Left hindlimb (tissue), 1 donor: ENCODE measurements at regions not wholly inside any gene's neighbourhood (a gene's known extent, or its start where the extent isn't known, plus 50 kb on each side); places are given as distances from the start of the nearest gene placed in this dataset.

Source experiments
- DNase-seq: peaks from one replicate; pipeline ENCODE4 v3.0.0-alpha.2; 2018

DNA sequence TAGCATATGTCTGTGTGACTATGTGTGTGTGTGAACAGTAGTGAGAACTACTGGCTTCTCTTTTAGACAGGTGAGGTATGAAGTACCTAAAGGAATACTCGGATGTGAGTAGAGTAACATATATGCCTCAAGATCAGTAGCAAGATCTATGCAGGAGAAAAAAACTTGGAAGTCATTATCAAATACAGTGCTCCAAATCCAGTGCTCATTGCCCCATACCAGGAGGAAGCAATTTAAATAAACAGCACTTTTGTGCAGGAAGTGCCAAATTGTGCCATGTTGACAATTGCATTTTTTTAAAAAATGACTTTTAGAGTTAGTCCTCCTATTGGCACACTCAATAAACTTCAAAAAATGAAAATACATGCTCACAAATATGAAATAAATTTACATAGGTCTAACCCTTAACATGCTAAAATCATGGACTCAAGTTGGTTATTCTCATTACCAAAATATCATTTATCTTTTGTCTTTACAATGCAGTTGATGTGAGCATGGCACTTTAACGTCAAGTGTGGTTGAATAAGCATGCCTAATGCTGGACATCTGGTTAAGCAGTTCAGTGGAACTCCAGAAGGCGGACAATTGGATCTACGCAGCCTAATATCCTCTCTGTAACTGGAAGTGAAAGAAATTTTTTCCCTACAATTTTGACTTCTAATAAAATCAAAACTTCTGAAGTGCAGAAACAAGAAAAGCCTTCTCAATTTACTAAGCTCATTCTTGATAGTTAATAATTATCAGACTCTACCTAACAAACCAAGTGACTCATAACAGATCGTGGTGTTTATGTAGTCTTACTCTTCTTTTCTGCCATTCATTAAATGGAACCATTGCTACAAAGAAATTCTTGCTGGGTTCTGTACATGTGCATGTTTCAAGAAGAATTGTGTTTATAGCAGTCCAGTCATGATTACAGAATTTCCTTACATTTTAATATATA, 195.2 kb downstream of the MDFIC start:
- no peak for DNase-seq

DNA sequence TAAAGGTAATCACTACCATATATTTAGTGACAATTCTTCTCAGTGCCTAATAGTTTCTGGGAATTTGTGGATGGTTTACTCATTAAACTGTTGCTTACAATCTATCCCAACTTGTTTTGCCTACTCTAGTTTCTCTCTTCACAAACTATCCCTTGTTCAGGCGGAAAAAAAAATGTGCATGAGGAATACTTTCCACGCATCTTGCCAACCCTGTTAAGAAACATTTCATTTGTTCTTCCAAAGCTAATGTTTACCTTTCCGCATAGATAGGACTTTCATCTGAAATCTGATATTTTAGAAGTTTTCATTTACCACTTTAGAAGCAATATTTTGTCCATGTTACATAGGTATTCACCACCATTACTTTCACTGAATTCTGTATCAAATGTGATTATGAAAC, 191.9 kb downstream of the MDFIC start:
- DNase-seq = no peak

DNA sequence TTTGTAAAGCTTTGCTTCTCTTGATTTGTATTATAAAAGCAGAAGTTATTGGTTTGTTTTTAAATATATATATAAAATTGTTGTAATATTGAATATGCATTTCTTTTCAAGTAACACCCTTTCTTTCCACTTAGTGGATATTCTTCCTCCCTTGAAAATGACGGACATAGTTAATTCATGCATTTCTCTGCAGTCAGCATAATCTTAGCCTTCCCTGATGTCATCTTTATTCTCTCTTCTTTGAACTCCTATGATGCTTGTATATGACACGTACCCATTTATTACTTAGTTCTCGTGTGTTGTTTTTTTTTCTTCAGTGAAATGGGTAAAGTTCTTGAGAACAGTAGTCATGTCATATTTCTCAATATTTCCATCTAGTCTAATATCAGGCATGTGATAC, 191.2 kb downstream of the MDFIC start:
- no peak for DNase-seq

DNA sequence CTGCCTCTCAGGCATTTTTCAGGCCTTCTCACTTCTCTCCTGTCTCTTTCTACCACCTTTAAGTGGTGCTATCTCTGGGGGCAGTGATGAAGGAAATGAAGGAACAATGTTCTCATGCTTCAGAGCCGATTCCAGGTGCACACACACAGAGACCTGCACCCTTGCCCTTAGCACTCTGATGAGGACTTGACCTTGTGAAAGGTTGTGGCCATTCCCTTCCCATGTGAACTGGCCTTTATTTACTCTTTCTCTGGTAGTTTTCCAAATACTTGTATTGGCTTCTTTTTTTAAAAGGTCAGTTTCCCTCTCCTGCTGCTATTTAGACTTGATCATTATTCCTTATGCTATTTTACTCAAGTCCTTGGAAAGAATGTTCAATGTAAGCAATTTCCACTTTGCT, 188.6 kb downstream of the MDFIC start:
- no peak for DNase-seq

DNA sequence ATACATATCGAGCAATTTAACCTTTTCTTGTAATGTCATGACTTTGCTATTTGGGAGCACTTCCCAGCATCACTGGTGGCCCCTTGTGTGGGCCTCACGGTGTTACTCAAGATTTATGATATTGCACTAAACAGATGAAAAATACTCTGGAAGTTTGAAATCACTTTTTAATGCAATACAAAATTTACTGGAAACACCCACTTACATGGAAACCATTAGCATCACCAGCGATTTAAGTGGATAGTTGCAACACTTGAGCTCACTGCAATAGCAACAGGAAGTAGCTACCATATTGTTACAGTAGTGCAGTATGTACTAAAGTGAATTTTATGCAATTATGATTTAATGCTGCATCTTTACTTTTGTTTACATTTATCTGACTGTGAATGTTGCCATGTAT, 184.4 kb downstream of the MDFIC start:
- DNase-seq = no peak

DNA sequence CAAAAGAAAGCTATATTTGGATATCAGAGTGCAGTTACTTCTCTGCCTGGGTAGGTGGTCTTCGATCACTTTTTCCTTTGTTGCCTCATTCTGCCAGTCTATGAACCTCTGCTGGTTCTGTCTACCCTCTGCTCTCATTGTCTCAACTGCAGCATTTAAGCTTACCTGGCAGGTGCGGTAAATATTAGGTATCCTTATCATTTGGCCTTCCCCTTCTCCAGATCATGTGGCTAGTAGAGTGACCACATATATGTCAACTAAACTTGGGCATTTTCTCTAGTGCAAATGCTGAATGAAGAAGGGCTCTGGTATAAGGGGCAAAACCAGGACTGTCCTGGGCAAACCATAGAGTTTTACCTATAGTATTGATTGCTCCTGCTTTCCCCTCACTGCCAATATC, 180.8 kb downstream of the MDFIC start:
- no peak for DNase-seq

DNA sequence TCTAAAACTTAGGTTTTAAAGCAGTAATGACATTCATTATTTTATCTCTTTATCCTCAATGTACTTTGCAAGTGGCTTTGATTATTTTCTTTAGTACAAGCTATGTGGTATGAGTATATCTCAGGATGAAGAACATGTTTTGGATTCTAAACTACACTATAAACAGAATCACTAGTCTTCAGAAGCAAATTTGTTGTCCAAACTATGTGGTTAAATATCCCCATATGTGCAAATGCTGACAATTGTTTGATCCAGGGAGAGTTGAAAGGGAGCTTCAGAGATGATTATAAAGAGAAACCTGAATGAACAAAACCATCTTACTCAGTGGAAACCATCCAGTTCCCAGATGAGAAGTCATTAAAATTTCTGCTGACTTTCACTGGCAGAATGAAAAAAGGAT, 179.3 kb downstream of the MDFIC start:
- DNase-seq = no peak

DNA sequence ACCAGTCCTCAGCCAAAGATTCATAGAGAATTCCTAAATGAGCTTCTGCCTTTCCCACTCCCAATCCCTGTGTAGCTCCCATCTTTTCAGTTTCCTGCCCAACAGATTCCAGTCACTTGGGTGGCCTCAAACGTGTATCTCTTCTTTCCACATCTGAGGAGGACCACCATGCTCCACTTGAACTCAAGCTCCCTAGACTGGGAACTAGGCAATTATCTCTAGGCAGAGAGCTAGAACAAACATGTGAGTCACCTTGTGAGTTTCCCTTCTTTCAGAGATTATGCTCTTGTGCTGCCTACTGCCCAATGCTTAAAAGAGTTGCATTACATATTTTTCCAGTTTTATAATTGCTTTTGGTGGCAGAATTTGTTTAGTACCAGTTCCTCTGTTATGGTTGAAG, 178.0 kb downstream of the MDFIC start:
- no peak for DNase-seq

DNA sequence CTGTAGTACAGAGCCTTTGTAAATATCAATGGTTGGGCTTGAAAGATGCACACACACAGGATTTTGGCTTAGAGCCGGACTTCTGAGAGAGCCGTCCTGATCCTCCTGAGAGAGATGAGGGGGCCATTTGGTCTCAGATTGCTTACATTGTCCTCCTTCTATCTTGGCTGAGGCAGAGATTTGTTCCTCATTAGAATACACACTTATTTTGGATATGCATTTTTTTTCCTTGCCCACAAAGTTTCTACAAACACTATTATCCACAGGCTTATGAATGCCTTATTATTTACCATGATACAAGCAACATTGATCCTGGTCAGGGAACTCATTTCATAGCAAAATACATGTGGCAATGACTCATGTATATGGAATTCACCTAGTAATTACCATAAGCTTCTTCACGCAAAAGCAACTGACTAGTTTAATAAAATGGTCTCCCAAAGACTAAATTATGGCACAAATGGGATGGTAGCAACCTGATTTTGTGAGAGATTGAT, 175.3 kb downstream of the MDFIC start:
- DNase-seq = no peak

DNA sequence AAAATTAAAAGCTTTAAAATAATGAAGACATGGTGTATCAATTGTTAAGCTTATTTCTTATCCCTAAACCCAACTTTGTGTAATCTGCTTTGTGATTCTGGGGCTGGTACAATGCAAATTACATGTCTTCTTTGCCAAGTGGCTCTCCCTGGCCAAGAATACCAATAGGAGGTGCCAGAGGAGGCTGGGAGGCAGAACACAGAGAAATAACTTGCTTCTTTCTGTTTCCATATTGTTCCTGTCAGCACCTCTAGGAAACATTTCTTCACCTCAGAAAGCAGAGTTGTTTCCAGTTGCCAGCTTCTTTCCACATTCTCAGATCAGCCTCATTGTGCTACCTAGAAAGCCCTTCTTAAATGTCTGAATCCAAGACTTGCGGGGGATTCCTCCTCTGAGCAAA, 174.4 kb downstream of the MDFIC start:
- peak; percentile 38 for DNase-seq

DNA sequence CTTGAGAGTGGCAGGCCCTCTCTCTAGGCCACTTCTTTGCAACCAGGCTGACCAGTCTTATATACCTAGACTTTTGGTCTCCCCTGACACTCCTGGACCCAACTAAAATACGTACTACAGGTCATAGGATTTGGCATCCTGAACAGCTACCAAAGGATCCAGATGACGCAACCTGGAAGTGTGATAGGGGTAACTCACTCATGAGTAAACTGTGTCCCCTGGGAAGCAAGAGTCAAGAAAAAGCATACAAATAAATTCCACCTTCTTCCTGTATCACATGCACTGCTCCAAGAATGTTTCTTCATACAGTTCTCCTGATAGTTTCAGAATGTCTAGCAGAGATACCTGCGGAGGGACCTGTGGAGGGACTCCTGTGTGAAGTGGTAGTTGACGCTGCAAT, 172.3 kb downstream of the MDFIC start:
- DNase-seq = no peak

DNA sequence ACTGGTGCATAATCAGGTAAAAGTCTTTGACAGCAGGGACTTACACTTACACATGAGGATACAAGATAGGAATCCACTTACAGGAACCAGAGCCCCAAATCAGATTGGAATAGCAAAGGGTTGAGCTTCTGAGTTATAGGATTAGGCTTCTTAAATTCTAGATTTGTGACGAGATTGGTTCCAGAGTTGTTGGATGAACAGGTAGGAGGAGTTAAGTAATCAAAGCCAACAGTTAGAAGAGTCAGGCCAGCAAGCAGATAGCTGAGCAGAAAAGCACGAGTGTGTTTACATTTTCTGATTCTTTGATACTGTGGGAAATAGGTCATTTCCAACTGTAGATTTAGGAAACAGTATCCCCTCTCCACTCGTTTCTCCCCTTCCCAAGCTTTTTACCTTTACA, 167.0 kb downstream of the MDFIC start:
- no peak for DNase-seq

DNA sequence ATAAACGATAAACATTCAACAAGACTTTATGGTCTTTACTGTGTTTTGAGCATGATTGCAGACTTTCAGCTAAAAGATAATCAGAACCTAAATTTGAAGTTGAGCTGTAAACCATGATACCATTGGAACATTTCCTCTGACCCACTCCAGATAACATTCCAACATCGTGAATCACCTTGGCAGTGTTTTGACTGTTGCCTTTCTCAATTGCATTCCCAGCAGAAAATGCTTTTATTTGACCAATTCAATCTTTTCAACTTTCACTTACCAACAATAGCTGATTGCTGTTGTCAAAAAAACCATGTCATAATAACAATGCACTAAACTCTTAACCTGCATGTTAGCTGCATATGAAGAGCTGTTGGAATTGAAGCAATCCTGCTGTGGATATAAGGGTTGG, 165.5 kb downstream of the MDFIC start:
- no peak for DNase-seq

DNA sequence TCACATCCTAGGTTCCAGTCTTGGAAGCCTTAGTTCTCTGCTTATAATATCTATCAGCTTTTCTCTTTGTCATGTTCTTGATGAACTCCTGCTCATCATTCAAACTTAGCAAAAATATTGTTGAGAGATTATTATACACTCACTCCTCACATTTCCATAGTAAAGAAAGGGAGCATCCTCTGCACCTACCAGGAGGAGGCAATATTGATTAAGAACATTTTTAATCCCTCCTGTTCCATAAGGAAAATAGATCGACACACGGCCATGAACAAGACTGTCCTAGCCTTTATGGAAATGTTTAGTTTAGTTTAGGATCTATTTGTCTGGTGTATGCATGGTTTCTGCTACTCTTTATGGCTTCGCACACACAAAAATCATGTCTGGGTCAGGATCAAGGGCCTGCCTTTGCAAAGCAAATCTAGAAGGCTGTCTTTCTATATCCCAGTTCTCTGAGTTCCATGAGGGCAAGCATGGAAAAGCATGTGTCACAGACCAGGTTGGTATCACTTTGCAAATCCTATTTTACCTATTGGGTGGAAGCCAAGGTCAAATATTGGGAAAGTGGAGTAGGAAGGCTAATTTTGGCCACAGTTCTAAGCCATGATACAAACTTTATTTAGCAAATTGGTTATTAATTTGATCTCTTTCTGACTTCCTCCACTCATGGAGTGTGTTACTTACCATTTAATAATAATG, 164.4 kb downstream of the MDFIC start:
- DNase-seq = no peak

DNA sequence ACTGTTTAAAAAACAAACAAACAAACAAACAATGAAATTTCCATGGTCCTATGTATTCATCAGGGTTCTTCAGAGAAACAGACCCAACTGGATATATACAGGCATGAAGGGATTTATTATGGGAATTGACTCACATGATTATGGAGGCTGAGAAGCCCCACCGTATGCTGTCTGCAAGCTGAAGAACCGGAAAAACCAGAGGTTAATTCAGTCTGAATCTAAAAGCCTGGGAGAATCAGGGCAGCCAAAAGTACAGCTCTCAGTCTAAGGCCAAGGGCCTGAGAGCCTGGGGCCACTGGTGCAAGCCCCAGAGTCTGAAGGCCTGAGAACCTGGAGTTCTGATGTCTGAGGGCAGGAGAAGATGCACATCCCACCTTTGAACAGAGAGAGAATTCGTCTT, 163.5 kb downstream of the MDFIC start:
- DNase-seq = no peak

DNA sequence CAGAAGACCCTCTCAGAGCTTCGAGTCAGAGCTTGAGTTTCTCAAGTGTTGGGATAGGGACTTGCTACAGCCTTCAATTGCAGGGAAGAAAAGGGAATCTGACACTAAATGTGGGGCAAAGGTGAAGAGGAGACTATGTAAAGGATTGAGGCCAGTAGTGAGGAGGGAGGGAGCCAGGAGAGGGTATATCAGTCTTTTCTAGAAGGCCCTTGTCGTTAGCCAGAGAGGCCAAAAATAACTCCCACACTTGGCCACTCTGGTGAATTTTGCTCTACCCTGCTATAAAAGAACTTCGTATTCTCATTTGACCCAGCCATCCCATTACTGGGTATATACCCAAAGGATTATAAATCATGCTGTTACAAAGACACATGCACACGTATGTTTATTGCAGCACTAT, 162.0 kb downstream of the MDFIC start:
- DNase-seq = no peak

DNA sequence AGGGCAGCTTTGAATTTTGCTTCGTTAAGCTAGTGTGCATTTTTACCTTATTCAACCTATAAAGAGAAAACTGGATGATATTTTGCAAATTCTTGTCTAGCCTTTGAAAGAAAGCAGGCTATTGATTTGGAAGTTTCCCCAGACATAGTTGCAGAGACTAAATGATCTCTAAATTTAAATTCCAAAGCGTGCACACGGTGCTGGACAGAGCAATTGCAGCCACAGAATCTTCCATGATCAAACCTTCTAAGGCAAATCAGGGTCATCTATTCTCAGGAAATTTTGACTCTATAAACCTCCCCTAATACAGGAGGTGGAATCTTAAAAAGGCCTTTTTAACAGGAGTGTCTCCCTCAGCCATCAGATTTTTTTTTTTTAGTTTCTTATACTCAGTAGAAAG, 159.9 kb downstream of the MDFIC start:
- DNase-seq = no peak

DNA sequence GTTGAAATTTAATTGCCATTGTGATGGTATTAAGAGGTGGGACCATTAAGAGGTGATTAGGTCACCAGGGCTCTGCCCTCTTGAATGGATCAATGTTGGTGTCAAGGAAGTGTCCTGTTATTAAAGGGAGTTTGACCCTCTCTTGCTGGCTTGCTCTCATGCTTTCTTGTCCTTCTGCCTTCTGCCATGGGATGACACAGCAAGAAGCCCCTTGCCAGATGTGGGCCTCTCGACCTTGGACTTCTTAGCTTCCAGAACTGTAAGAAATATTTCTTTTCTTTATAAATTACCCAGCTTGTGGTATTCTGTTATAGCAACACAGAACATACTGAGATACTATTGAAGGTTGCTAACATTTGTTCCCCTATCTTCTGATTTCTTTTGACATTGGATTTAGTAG, 157.0 kb downstream of the MDFIC start:
- no peak for DNase-seq

DNA sequence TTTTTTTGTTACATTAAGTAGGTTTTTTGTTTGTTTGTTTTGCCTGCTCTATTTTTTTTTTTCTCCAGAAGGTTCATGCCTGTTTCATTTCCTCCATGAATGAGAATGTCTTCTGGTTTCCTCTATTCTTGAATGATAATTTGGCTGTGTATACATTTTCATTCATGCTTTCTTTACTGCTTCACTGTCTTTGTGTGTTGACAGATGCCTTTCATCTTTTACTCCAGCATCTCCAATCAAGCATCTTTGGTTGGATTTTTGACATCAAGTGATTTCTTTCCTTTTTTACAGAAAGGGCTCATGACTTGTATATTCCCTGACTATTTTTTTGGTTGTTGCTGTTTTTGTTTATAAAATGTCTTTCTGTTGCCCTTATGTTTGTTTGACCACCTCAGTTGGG, 156.5 kb downstream of the MDFIC start:
- no peak for DNase-seq

DNA sequence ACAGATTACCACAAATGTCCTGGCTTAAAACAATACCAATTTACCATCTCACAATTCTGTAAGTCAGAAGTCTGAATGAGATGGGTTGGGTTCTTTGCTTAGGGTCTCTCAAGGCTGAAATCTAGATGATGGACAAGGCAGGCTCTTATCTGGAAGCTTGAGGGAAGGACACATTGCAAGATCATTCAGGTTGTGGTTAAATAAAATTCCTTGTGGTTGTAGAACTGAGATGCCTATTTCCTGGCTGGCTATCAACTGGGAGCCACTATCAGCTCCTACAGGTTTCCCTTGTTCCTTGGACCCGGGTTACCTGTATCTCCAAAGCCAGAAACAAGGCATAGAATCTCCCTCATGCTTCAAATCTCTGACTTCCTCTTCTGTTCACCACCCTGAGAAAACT, 148.4 kb downstream of the MDFIC start:
- DNase-seq = no peak
